Neural cell (in vitro differentiated cells): ENCODE measurements at regions not wholly inside any gene's neighbourhood (a gene's known extent, or its start where the extent isn't known, plus 50 kb on each side); places are given as distances from the start of the nearest gene placed in this dataset.

Experiments
- H2AFZ ChIP-seq: fragments of 200-600, 300-800 bp; sonication (generic), shearing (Covaris generic); 2 replicates; pipeline ENCODE4 v1.6.0; 2014; ENCODE audit warnings: low read depth, mild to moderate bottlenecking, antibody characterized with exemption, low read length, moderate library complexity
- H3F3A ChIP-seq: fragments of 200-600 bp; shearing (Covaris generic); 2 replicates; pipeline ENCODE4 v1.6.1; 2016; ENCODE audit warnings: mild to moderate bottlenecking, moderate library complexity, mixed read lengths, antibody characterized with exemption, low read length; ENCODE audit not compliant: insufficient read depth, poor library complexity, severe bottlenecking
- H3K27ac ChIP-seq: fragments of 200-600, 300-800 bp; sonication (generic), shearing (Covaris generic); 2 replicates; pipeline ENCODE4 v1.5.1; 2014; ENCODE audit warnings: mild to moderate bottlenecking, low read length, moderate library complexity
- H3K27me3 ChIP-seq: fragments of 300-800, 200-600 bp; sonication (generic), shearing (Covaris generic); 2 replicates; pipeline ENCODE4 v1.6.0; 2014; ENCODE audit warnings: mild to moderate bottlenecking, low read depth, low read length, moderate library complexity; ENCODE audit not compliant: insufficient read depth
- H3K36me3 ChIP-seq: fragments of 300-800, 200-600 bp; sonication (generic), shearing (Covaris generic); 2 replicates; pipeline ENCODE4 v1.5.1; 2014; ENCODE audit warnings: mild to moderate bottlenecking, antibody characterized with exemption, low read length, moderate library complexity; ENCODE audit not compliant: insufficient read depth
- H3K4me2 ChIP-seq: fragments of 300-800, 200-600 bp; sonication (generic), shearing (Covaris generic); 2 replicates; pipeline ENCODE4 v1.6.0; 2014; ENCODE audit warnings: mild to moderate bottlenecking, low read length
- H3K4me3 ChIP-seq: fragments of 300-800, 200-600 bp; sonication (generic), shearing (Covaris generic); 2 replicates; pipeline ENCODE4 v1.5.1; 2014; ENCODE audit warnings: mild to moderate bottlenecking, low read length, moderate library complexity
- H3K79me2 ChIP-seq: fragments of 200-600 bp; shearing (Covaris generic); replicated peaks from 2 replicates; pipeline ENCODE4 v1.6.0; 2014; ENCODE audit warnings: mild to moderate bottlenecking, low read length, moderate library complexity; ENCODE audit not compliant: insufficient read depth
- H3K9ac ChIP-seq: fragments of 300-800, 200-600 bp; sonication (generic), shearing (Covaris generic); 2 replicates; pipeline ENCODE4 v1.6.1; 2016; ENCODE audit warnings: mild to moderate bottlenecking, low read length, mixed read lengths
- H3K9me2 ChIP-seq: fragments of 200-600 bp; shearing (Covaris generic); 2 replicates; pipeline ENCODE4 v1.6.1; 2016; ENCODE audit warnings: mild to moderate bottlenecking, low read length, mixed read lengths; ENCODE audit not compliant: insufficient read depth
- H3K9me3 ChIP-seq: fragments of 200-600, 300-800 bp; sonication (generic), shearing (Covaris generic); 2 replicates; pipeline ENCODE4 v1.6.1; 2016; ENCODE audit warnings: mild to moderate bottlenecking, mixed run types, low read length, moderate library complexity, mixed read lengths
- H4K20me1 ChIP-seq: fragments of 200-600 bp; shearing (Covaris generic); 2 replicates; pipeline ENCODE4 v1.6.1; 2016; ENCODE audit warnings: mild to moderate bottlenecking, mixed run types; ENCODE audit not compliant: insufficient read depth
- CTCF ChIP-seq: fragments of 450-650 bp; IDR thresholded peaks from 2 replicates; pipeline ENCODE4 v1.5.1; 2014; ENCODE audit warnings: antibody characterized with exemption, mild to moderate bottlenecking, moderate library complexity; ENCODE audit not compliant: poor library complexity, severe bottlenecking
- EP300 ChIP-seq: fragments of 450-650 bp; conservative IDR thresholded peaks from 2 replicates; pipeline ENCODE4 v1.6.1; 2014; ENCODE audit warnings: antibody characterized with exemption, mild to moderate bottlenecking, moderate library complexity; ENCODE audit not compliant: poor library complexity, severe bottlenecking
- EZH2 ChIP-seq: fragments of 200-600, 300-800 bp; shearing (Covaris generic), sonication (generic); IDR thresholded peaks from 2 replicates; pipeline ENCODE4 v1.6.1; 2014; ENCODE audit warnings: antibody characterized with exemption, low read length, borderline replicate concordance, mild to moderate bottlenecking; ENCODE audit not compliant: insufficient read depth, poor library complexity, severe bottlenecking
- MXI1 ChIP-seq: fragments of 450-650 bp; conservative IDR thresholded peaks from 2 replicates; pipeline ENCODE4 v1.6.1; 2014; ENCODE audit warnings: antibody characterized with exemption, mild to moderate bottlenecking; ENCODE audit not compliant: poor library complexity, severe bottlenecking
- POLR2AphosphoS5 ChIP-seq: IDR thresholded peaks from 2 replicates; pipeline ENCODE4 v1.6.1; 2012
- RAD21 ChIP-seq: fragments of 450-650 bp; conservative IDR thresholded peaks from 2 replicates; pipeline ENCODE4 v1.6.1; 2014; ENCODE audit warnings: antibody characterized with exemption, mild to moderate bottlenecking, moderate library complexity
- SMC3 ChIP-seq: fragments of 450-650 bp; conservative IDR thresholded peaks from 2 replicates; pipeline ENCODE4 v1.6.1; 2014; ENCODE audit warnings: antibody characterized with exemption, mild to moderate bottlenecking, moderate library complexity; ENCODE audit not compliant: poor library complexity
- TAF1 ChIP-seq: IDR thresholded peaks from 2 replicates; pipeline ENCODE4 v1.6.1; 2012; ENCODE audit warnings: low read depth
- TF ChIP-seq, protein P1 (sequence below): IDR thresholded peaks from 2 replicates; pipeline ENCODE4 v1.6.1; 2012; ENCODE audit warnings: borderline replicate concordance

DNA sequence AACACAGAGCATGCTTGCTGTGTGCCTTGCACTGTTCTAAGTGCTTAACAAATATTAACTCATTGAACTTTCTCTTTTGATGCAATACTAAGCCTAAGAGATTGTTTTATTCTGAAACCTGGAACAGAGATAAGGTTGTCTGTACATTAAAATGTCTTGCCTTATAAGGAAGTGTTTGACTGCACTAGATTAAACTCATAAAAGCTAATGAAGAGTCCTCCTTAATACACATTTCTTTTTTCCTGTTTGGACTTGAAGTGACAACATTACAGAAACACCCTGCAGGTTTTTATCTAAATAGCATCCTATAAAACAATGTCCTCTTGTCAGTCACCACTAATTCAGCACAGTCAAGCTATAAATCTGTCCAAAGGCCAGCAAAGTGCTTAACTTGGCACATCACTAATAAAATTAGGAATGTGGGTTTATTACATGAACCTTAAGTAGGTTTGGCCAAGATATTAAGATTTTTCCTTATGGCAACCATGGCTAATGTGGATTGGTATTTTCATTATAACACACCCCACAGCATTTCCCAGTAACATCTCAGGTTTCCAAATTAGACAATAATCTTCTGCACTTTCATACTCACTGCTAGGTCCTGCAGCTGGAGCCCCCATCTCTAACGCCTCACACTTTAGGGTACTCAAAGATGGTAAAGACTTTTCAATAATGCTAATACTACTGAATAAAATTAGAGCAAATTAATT is 389.7 kb downstream of the LMO4 start:
- Histone ChIP-seq H3K4me2 (no peak overlapping the region), H3K9me2 (no peaks in the 10 kb centered on the region), H2AFZ (no peak overlapping the region), H3K27me3 (no peaks in the 10 kb centered on the region), H3K4me3 (no peak overlapping the region), H3K9ac (no peak overlapping the region), H3K27ac (no peak overlapping the region), H3K36me3 (no peaks in the 10 kb centered on the region), H3K79me2 (no peaks in the 10 kb centered on the region), H3K9me3 (no peaks in the 10 kb centered on the region), H3F3A (no peaks in the 10 kb centered on the region), H4K20me1 (no peaks in the 10 kb centered on the region)
- TF ChIP-seq RAD21 (no peak), EP300 (no peak), MXI1 (no peak), TAF1 (no peak), POLR2AphosphoS5 (no peak), SMC3 (no peak), CTCF (no peak), EZH2 (no peak)
- TF ChIP-seq, protein P1, sequence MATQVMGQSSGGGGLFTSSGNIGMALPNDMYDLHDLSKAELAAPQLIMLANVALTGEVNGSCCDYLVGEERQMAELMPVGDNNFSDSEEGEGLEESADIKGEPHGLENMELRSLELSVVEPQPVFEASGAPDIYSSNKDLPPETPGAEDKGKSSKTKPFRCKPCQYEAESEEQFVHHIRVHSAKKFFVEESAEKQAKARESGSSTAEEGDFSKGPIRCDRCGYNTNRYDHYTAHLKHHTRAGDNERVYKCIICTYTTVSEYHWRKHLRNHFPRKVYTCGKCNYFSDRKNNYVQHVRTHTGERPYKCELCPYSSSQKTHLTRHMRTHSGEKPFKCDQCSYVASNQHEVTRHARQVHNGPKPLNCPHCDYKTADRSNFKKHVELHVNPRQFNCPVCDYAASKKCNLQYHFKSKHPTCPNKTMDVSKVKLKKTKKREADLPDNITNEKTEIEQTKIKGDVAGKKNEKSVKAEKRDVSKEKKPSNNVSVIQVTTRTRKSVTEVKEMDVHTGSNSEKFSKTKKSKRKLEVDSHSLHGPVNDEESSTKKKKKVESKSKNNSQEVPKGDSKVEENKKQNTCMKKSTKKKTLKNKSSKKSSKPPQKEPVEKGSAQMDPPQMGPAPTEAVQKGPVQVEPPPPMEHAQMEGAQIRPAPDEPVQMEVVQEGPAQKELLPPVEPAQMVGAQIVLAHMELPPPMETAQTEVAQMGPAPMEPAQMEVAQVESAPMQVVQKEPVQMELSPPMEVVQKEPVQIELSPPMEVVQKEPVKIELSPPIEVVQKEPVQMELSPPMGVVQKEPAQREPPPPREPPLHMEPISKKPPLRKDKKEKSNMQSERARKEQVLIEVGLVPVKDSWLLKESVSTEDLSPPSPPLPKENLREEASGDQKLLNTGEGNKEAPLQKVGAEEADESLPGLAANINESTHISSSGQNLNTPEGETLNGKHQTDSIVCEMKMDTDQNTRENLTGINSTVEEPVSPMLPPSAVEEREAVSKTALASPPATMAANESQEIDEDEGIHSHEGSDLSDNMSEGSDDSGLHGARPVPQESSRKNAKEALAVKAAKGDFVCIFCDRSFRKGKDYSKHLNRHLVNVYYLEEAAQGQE = no peak

GRCh38 chr1:87719658-87720057 is 391.0 kb downstream of the LMO4 start:
- Histone ChIP-seq H3K79me2 (no peaks in the 10 kb centered on the region), H3K27ac (no peak overlapping the region), H2AFZ (no peak overlapping the region), H3K27me3 (no peaks in the 10 kb centered on the region), H3K36me3 (no peaks in the 10 kb centered on the region), H3K4me3 (no peak overlapping the region), H4K20me1 (no peaks in the 10 kb centered on the region), H3K9ac (no peak overlapping the region), H3K9me3 (no peaks in the 10 kb centered on the region), H3F3A (no peaks in the 10 kb centered on the region), H3K9me2 (no peaks in the 10 kb centered on the region), H3K4me2 (no peak overlapping the region)
- TF ChIP-seq EP300 (no peak), POLR2AphosphoS5 (no peak), TAF1 (no peak), SMC3 (no peak), EZH2 (no peak), RAD21 (no peak), CTCF (no peak), MXI1 (no peak)
- TF ChIP-seq, protein P1 = no peak
